ENCODE measurements at regions not wholly inside any gene's neighbourhood (a gene's known extent, or its start where the extent isn't known, plus 50 kb on each side); places are given as distances from the start of the nearest gene placed in this dataset.

DNA sequence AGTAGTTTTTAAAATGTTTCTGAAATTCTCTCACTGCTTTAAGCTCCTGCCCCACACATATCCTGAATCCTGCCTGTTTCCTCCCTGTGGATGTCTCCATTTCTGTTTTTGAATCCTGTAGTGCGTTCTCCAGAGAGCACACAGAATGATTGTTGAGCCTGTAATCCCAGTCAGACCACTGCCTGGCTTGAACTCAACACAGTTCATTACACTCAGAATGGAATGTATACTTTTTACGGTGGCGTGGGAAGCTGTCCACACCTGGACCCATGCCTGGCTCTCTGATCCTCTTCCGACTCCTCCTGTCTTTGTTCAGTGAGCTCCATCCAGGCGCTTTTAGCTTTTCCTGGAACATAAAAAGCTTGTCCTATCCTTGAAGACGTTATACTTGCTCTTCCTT lies 1217.0 kb upstream of the PRKX start:
- no peak for DNase-seq (ENCODE audit: low read depth in 3 of 3, low spot score in 1 of 3)

DNA sequence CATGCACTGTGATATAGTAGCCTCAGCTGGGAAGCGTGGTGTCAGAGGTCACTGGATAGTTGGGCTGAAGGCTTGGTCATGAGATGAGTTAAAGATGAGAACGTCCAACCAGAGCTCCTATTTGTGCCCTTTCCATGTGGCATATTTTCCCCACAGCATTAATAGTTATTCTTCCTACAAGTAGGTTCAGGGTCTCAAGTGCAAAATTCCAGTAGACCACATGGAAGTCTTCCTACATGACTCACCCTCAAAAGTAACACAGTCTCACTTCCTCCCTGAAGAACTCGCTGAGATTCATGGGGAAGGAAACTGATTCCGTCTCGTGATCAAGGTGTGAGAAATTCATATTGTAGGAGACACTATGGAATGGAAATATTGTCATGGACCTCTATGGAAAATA lies 1212.5 kb upstream of the PRKX start:
- no peak for DNase-seq (ENCODE audit: low read depth in 3 of 3, low spot score in 1 of 3)

DNA sequence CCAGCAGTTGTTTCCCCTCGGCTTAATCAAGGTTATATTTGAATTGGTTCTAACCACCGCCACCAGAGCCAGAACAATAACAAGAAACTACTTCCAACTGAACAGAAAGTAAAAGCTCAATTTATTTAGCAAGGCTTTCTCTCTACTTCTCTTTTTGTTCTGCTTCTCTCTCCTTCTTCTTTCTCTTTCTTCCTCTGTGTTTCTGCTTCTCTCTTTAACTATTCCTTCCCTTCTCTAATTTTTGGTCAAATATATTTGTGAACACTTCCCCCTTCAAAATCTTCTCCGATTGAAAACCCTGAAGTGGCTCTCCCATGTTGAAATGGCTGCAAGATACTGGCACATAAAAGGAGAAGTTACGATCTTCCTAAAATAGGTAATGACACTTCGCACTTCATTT lies 1195.9 kb upstream of the PRKX start:
- DNase-seq (ENCODE audit: low read depth in 3 of 3, low spot score in 1 of 3), result no peak

DNA sequence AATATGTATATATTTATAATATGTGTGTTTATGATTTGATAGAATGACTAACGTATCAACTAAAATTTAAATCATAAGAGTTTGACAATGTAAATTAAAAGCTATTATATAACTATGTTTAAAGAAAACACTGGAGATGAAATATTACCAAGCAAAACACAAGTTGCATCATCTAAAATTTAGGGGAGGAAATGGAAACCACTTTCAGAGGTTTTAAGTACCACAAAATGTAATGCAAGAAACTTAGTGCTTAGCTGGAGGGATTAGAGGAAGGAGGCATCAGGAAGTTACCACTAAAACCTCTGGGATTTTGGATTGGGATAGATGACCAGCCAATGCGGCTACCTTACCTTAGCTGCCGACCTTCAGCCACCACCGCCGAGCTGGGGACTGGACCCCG lies 1192.1 kb upstream of the PRKX start:
- DNase-seq (ENCODE audit: low read depth in 3 of 3, low spot score in 1 of 3), result no peak

DNA sequence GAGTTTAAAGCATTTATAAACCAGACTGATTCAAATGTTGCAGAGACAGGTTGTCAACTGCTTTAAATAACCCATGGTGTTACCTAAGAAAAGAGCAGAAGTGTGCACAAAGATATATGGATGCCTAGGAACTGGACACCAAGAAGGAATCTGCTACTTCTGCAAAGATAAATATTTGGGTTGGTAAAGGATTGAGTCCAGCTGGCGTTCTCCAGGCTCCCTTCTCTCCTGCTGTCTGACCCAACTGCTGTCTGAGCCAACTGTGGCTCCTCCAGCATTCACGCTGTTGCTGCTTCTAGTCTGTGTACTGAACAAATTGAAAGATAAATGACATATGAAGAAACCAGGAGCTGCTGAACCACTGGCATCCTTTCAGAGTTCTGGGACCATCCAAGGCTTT lies 1167.8 kb upstream of the PRKX start:
- DNase-seq (ENCODE audit: low read depth in 3 of 3, low spot score in 1 of 3), result no peak

DNA sequence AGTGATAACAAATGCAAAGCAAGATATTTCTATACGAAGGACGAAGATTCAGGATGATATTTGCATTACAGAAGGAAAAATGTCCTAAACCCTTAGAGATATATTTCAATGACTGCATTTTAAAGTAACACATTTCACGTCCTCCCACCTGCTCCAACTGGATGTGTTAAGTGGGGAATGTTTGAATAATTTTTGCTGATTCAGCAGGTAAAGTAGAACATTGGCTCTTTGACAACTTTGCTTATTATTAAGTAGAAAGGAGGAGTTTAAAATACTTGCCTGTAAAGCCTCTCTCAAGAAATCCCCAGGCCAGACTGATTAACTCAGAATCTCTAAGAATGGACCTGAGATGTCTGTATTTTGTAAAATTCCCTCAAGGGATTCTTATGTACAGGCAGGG lies 1165.2 kb upstream of the PRKX start:
- DNase-seq (ENCODE audit: low read depth in 3 of 3, low spot score in 1 of 3), result no peak

DNA sequence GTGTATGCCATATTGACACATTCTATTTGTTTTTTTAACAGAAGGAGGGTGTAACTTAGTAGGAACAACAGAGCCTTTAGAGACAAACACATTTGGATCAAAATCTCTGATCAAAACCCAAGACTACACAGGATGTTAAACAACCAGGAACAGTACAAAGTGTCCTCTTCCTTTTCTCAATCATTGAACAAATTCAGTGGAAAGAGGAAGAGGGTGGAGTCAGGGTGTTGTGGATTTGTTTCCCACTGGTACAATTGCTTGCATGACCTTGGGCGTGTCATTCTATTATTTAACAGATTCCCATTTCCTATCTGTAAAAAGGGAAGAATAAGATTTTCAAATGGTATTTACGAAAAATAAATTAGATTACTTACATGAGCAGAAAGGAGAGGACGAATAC lies 1162.8 kb upstream of the PRKX start:
- no peak for DNase-seq (ENCODE audit: low read depth in 3 of 3, low spot score in 1 of 3)

DNA sequence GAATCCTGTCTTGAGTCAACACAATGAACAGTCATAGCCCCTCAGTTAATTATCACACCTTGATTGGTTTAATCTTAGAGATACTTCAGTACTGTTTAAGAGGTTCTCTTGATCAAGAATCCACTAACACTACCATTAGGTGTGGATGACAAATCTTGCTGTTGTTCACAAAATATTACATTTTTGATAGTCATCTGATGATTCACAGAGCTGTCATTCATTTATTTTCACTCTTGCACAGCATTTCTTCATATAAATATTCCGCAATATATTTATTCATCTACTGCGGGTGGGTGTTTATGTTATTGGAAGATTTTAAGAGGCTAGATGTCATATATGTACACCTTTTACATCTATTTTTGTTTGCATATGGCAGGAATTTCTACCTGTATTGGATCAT lies 1138.1 kb upstream of the PRKX start:
- no peak for DNase-seq (ENCODE audit: low read depth in 3 of 3, low spot score in 1 of 3)

DNA sequence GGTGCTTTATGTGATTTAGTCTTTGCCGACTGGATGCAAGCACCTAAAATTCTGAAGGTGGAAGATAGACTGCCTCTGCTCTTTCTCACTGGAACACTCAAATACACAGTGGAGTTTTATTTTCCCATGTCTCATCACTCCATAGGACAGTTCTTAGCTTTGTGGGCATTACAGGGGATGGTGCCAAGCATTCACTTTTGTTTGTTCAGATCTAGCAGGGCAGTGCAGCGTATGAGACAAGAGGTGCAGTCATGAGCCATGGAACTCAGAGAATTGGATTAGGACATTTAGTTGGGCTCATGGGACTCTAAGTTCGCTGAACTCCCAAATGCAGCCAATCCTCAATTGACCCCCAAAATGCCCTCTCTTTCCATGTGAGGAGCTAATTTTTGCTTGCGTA lies 1136.9 kb upstream of the PRKX start:
- no peak for DNase-seq (ENCODE audit: low read depth in 3 of 3, low spot score in 1 of 3)

DNA sequence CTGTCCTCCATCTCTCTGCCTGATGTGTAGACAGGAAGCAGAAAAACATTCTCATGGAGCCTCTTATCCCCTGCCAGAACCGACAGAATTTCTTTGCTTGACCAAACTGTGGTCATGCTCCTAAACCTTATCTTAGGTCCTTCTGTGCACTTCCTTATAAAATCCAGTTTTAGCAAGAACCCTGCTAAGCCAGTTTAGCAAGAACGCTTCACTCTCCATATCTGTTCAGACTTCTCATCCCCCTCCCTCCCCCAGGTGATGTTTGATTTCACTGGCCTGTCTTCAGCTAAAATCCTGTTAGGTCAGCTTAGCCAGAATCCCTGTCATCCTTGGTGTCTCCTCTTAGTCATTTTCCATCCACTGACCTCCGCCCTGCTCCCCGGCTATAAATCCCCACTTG lies 1130.9 kb upstream of the PRKX start:
- DNase-seq (ENCODE audit: low read depth in 3 of 3, low spot score in 1 of 3), result no peak

DNA sequence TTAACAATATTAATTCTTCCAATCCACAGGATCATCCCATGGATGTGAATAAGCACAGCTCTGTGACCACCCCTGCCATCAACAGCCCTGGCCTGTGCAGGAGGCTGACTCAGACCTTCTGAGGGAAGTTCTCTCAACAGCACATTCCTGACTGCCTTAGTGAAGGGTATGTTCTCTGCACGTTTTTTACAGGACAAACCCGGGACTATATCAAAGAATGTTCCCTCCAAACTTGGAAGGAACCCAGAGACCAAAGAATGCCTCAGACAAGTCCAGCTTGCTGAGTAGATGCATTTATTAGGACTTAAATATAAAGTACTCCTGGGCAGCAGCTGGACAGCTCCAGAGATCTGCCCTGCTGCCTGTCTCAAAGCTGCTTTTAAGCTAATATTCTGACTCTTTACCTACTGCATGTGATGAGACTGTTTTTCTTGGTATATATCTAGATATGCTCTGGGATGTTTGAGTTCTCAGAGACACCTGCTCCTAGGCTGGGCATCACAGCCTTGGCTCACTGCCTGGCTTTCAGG lies 1127.8 kb upstream of the PRKX start:
- no peak for DNase-seq (ENCODE audit: low read depth in 3 of 3, low spot score in 1 of 3)

DNA sequence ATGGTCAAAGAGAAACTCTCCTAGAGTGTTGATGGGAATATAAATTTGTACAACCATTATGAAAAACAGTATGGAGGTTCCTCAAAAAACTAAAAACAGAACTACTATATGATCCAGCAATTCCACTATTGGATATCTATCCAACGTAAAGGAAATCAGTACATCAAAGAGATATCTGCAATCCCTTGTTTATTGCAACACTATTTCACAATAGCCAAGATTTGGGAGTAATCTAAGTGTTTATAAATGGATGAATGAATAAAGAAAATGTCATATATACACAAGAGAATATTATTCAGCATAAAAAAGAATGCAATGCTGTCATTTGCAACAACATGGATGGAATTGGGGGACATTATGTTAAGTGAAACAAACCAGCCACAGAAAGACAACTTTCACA lies 1118.1 kb upstream of the PRKX start:
- no peak for DNase-seq (ENCODE audit: low read depth in 3 of 3, low spot score in 1 of 3)

DNA sequence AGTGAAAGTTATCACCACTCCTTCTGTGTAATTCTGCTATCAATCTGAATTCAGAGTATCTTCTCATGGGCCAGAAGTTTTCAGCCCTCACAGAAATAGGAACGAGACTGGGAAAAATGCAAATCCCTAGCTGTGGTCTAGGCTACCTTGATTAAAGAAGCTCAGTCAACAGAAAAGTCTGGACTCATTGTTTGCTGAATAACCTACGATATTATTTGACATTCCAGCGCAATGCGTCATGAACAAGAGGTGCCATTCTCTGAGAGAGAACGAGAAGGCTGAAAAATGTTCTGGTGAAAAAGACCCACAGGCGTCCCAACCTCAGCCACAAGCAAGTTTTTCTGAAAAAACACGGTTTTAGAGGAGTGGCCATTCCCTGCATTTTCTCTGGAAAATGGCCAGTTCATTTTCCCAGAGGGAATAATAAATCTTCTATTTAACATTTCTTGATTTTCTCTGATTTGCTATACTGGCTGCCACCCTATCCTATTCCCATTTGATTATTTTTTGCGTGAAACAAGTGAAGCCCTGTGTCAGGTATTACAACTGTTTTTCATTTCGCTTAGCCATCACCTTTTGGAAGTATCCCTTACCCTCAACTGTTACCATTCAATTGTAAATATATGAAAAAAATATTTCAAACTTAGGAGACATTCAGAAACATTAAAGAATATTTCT lies 1117.6 kb upstream of the PRKX start:
- no peak for DNase-seq (ENCODE audit: low read depth in 3 of 3, low spot score in 1 of 3)

DNA sequence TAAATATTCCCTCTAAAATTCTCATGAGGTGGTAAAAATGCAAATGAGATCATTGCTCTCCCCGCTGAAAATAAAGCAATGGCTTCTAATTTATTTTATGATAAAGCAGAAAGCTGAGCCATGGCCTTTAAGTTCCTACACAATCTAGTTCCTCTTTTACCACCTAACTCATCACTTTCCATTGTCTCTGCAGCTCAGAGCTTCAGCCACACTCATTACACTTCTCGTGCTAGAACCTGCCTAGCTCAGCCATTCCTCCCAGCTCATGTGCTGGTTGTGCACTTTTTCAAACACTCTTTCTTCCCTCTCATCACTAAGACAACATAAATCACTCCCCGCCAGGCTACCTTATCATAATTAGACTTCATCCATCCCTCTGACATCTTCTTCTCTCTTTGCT lies 1112.1 kb upstream of the PRKX start:
- DNase-seq (ENCODE audit: low read depth in 3 of 3, low spot score in 1 of 3), result no peak

DNA sequence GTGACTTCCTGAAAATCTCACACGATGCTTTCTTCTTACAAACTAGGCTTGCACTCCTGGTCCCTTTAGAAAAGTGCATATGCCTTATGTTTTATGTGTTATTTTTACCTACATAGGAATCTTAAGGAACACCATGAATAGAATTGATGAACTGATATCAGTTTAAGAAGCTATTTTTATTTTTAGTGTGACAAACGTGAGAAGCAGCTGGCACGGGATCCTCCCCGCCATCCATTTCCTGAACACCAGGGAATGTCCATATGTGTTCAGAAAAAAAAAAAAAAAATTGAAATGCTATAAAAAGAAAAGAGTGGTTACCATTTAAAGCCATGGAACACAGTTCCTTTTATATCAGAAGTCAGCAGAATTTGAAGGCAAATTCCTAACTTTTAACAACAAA lies 1096.1 kb upstream of the PRKX start:
- DNase-seq (ENCODE audit: low read depth in 3 of 3, low spot score in 1 of 3), result no peak

DNA sequence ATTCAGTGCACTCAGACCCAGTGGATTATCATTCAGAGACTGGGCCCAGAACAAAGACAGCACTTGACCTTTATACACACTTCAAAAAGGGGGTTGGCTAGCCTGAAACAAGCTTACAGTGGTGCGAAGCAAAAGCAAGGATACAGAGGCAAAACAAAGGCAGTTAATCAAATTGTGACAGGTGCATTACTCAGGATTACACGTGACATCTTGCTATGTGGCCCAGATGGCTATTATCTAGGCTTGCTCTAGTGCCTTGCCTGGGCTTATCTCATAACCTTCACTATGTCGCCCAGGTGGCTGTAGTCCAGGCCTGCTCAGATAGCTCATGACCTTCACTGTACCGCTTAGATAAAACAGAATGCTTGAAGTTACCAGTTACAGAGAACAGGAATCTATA lies 1092.1 kb upstream of the PRKX start:
- DNase-seq (ENCODE audit: low read depth in 3 of 3, low spot score in 1 of 3), result no peak

DNA sequence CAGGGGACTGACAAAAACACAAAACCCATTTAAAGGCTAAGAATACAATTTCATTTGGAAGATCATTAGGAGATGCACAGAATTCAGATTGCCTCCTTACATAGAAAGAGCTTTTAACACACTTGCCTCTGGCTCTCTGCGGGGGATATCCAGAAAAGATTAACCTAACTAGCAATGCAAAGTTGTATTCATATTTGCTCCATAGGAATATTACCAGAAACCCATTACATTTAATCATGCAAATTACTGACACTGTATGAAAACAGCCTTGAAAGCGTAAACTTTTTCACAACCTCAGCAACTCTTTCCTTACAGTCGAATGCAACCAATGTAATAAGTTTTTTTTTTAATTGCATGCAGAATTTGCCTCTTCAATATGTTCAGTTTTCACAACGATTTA lies 1087.3 kb upstream of the PRKX start:
- no peak for DNase-seq (ENCODE audit: low read depth in 3 of 3, low spot score in 1 of 3)

DNA sequence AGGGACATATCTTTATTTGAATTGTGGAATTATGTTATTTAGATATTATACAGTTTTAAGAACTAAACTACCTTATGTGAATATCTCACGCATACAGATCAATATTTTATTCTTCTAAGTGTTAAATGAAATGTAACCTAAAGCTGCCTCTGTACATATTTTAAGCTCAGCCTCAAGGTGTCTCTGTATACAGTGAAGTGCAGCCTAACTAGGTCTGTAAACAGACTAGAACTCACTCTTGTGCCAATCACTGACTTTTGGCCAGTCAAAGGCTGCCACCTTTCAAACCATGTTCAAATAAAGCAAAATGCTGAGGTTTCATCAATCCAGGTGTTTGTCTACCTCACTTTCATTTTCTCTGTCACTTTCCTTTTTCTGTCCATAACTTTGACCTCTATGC lies 1074.5 kb upstream of the PRKX start:
- DNase-seq (ENCODE audit: low read depth in 3 of 3, low spot score in 1 of 3), result no peak

DNA sequence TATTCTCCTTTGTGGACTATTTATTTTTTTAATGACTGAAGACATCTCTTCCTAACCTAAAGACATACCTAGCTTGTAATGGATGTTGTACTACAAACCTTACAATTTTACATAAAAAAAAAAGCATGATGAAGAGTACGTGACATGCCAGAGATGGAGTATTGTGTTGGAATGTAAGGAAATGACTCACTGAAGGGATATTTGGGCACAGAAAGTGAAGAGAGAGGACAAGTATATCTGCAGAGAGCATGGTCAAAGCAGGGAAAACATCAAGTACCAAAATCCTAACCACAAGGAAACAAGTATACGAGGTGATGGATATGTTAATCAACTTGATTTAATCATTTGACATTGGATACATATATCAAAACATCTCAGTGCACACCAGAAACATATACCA lies 1051.4 kb upstream of the PRKX start:
- no peak for DNase-seq (ENCODE audit: low read depth in 3 of 3, low spot score in 1 of 3)

DNA sequence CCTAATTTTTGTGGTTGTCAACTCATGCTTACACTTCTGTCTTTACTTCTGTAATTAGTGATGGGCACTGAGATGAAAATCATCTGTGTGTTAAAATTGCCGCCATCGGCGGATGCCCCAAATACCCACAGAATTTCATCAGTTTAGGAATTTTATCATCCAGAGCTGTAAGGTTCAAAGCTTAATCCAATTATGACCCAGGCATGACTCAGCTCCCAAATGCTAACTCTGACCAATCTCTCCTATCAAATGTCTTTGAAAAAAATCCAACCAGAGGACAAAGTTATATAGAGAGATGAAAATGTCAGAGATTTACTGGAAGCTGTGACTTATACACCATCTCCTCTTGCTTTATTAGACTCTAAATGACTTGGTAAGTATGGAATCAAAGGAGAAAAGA lies 1048.7 kb upstream of the PRKX start:
- DNase-seq (ENCODE audit: low read depth in 3 of 3, low spot score in 1 of 3), result no peak

DNA sequence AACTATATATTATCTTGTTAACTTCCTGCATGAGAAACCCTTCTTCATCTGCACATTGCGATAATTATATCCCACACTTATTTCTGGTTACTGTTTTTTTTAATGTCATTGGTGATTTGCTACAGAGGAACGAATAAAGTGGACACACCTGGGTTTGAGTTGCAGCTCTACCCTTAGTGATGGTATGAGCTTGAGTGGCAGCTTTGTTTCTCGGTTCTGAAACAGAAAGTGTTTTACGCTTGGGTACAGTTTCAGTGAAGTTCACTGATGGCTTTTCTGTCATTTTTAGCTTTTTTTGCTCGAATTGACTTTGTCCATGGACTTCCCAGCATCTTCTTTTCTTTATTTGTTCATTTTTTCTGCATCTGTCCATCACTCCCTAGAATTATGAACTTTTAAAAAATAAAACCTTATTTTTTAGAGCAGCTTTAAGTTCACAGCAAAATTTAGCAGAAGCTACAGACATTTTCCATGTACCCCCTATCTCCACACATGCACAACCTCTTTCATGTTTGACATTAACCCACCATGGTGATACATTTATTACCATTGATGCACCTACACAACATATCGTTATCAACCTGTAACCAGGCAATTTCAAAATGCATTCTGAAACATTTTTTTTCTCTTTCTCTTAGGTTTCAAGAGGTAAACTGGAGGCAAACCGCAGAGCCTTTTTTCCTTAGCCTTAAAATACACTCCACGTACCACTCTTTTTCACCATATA lies 1041.6 kb upstream of the PRKX start:
- DNase-seq (ENCODE audit: low read depth in 3 of 3, low spot score in 1 of 3), result no peak

DNA sequence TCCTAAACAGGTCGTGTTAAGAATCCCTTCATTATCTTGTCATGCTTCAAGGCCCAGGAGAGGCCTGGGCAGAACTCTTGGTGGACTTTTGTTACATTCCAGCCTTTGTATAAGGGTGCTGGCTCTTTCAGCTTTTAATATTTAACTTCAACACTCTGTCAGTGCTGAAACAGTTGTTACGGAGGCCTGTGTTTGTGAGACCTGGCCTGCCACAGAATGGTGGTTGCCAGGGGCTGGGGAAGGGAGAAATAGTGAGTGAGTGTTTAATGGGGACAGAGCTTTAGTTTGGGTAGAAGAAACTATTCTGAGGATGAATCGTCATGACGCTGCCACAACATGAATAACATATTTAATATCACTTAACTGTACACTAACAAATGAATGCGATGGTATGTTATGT lies 1027.6 kb upstream of the PRKX start:
- DNase-seq (ENCODE audit: low read depth in 3 of 3, low spot score in 1 of 3), result no peak

DNA sequence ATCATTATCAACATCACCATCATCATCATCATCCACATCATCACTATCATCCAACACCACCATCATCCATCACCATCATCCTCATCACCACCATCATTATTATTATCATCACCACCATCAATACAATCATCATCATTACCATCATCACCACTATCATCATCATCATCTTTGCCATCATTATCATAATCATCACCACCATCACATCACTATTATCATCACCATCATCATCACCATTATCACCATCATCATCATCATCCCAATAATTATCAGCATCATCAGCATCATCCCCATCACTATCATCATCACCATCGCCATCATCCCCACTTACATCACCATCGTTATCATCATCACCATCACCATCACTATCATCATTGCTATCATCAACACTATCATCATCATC lies 1021.9 kb upstream of the PRKX start:
- DNase-seq (ENCODE audit: low read depth in 3 of 3, low spot score in 1 of 3), result no peak
